ENCODE measurements at regions not wholly inside any gene's neighbourhood (a gene's known extent, or its start where the extent isn't known, plus 50 kb on each side); places are given as distances from the start of the nearest gene placed in this dataset.

DNA sequence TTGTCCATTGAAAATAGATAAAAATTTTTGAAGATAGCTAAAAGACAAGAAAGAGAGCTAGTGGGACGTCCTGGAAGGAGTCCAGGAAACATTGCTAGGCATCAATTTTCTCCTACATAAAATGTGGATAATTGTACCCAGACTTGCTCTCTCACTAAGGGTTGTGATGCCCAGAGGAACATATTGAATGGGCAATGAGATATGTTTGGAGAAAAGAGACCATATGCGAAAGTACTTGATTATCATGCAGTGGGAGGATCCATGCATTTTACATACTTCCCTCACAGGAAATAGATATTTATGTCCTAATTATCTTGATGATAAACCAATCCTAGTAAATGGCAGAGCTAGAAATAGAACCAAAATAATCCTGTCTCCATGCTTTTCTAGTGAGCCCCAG is 108.4 kb upstream of the TNR start:
- H3K4me1 Mint-ChIP-seq (ENCODE audit: unreplicated experiment), result no peaks in the 10 kb centered on the region
- H3K27ac Mint-ChIP-seq (ENCODE audit: unreplicated experiment), result no peak overlapping the region
- H3K36me3 Mint-ChIP-seq (ENCODE audit: unreplicated experiment), result no peaks in the 10 kb centered on the region
- peaks cover 13% of the 10 kb centered on the region for H3K27me3 Mint-ChIP-seq (ENCODE audit: unreplicated experiment)
- TF ChIP-seq, protein P1, sequence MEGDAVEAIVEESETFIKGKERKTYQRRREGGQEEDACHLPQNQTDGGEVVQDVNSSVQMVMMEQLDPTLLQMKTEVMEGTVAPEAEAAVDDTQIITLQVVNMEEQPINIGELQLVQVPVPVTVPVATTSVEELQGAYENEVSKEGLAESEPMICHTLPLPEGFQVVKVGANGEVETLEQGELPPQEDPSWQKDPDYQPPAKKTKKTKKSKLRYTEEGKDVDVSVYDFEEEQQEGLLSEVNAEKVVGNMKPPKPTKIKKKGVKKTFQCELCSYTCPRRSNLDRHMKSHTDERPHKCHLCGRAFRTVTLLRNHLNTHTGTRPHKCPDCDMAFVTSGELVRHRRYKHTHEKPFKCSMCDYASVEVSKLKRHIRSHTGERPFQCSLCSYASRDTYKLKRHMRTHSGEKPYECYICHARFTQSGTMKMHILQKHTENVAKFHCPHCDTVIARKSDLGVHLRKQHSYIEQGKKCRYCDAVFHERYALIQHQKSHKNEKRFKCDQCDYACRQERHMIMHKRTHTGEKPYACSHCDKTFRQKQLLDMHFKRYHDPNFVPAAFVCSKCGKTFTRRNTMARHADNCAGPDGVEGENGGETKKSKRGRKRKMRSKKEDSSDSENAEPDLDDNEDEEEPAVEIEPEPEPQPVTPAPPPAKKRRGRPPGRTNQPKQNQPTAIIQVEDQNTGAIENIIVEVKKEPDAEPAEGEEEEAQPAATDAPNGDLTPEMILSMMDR (IDR thresholded peaks at IDR 0.05), result no peak
- H3K4me3 Mint-ChIP-seq (ENCODE audit: unreplicated experiment), result no peak overlapping the region
- no peaks in the 10 kb centered on the region for H3K9me3 Mint-ChIP-seq (ENCODE audit: unreplicated experiment)
- no peak for DNase-seq (ENCODE audit: extremely low spot score, unreplicated experiment)

DNA sequence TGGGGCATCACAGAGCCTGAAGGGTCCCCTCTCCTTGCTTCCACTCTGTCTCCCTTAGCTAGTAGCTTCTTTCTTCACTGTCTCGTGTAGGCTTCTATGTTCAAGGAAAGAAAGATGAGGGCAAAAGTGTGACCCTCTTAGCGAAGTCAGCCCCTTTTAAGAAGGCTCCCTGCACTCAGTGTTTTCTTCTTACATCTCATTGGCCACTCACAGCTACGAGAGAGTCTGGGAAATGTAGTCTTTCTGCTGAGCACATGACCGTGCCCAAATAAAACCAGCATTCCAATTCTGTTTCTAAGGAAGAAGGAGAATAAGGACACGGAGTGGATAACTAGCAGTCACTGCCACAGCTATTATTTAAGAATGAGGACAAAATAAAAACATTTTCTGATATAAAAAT is 104.9 kb upstream of the TNR start:
- H3K4me1 Mint-ChIP-seq (ENCODE audit: unreplicated experiment), result no peaks in the 10 kb centered on the region
- no peak for DNase-seq (ENCODE audit: extremely low spot score, unreplicated experiment)
- no peak overlapping the region for H3K4me3 Mint-ChIP-seq (ENCODE audit: unreplicated experiment)
- TF ChIP-seq, protein P1 (IDR thresholded peaks at IDR 0.05), result no peak
- H3K27ac Mint-ChIP-seq (ENCODE audit: unreplicated experiment), result no peak overlapping the region
- H3K9me3 Mint-ChIP-seq (ENCODE audit: unreplicated experiment), result no peaks in the 10 kb centered on the region
- H3K27me3 Mint-ChIP-seq (ENCODE audit: unreplicated experiment), result peaks cover 9% of the 10 kb centered on the region
- H3K36me3 Mint-ChIP-seq (ENCODE audit: unreplicated experiment), result no peaks in the 10 kb centered on the region

DNA sequence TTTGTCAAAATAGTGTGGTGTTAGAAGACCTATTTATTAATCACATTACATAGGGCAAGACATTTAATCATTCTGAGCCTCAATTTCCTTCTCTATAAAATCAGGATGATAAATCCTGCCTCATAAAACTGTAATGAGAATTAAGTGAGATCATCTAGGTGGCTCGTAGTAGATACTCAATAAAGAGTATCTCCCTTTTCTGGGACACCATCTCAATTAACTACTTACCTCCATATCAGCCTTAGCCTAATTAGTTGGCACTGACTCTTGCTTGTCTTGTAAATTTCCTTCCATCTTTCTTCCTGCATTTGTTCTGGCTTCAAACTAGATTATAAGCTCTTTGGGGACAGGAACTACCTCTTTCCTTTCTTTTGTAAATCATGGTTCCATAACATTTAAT is 102.6 kb upstream of the TNR start:
- H3K9me3 Mint-ChIP-seq (ENCODE audit: unreplicated experiment), result no peaks in the 10 kb centered on the region
- H3K4me1 Mint-ChIP-seq (ENCODE audit: unreplicated experiment), result no peaks in the 10 kb centered on the region
- no peak overlapping the region for H3K4me3 Mint-ChIP-seq (ENCODE audit: unreplicated experiment)
- H3K27ac Mint-ChIP-seq (ENCODE audit: unreplicated experiment), result no peak overlapping the region
- H3K27me3 Mint-ChIP-seq (ENCODE audit: unreplicated experiment), result peaks cover 22% of the 10 kb centered on the region
- DNase-seq (ENCODE audit: extremely low spot score, unreplicated experiment), result no peak
- TF ChIP-seq, protein P1 (IDR thresholded peaks at IDR 0.05), result no peak
- no peaks in the 10 kb centered on the region for H3K36me3 Mint-ChIP-seq (ENCODE audit: unreplicated experiment)

DNA sequence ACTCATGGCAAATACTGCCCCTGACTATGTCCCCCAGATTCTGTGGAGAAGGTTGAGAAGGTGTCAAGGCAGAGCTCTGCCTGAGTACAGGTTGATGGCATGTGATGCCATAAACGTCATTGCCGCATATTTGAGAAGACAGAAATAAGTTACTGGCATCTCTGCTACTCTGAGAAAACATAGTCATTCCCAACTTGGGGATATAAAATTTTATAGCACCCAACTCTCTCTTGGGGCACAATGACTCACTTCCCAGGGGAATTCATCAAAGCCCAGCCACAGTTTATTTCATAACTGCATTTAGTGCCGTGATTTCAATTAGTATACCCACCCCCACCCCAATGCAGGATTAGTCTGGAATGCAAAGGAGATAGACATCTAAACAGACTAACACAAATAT is 101.9 kb upstream of the TNR start:
- Mint-ChIP-seq H3K4me1 (ENCODE audit: unreplicated experiment) (no peaks in the 10 kb centered on the region), H3K4me3 (ENCODE audit: unreplicated experiment) (no peak overlapping the region), H3K27ac (ENCODE audit: unreplicated experiment) (no peak overlapping the region), H3K36me3 (ENCODE audit: unreplicated experiment) (no peaks in the 10 kb centered on the region), H3K27me3 (ENCODE audit: unreplicated experiment) (peaks cover 24% of the 10 kb centered on the region), H3K9me3 (ENCODE audit: unreplicated experiment) (no peaks in the 10 kb centered on the region)
- TF ChIP-seq, protein P1 (IDR thresholded peaks at IDR 0.05), result no peak
- no peak for DNase-seq (ENCODE audit: extremely low spot score, unreplicated experiment)

DNA sequence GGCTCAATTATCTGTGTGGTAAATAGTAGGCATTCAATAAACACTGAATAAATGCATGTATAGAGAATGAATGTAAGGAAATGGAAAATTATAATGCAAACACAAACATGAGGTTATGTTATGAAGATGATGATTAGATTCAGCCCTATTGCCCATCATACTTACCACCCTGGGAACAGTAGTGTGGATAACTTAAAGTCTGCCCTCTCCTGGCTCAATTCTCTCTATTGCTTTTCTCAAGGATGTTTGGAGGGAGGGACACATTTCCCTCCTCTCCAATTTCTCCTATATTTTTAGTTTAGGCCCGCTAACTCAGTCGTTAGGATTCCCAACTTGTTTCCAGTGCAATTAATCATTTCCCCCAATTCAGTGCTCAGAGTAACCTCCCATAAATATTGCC is 101.5 kb upstream of the TNR start:
- Mint-ChIP-seq H3K4me3 (ENCODE audit: unreplicated experiment) (no peak overlapping the region), H3K36me3 (ENCODE audit: unreplicated experiment) (no peaks in the 10 kb centered on the region), H3K4me1 (ENCODE audit: unreplicated experiment) (no peaks in the 10 kb centered on the region), H3K27me3 (ENCODE audit: unreplicated experiment) (peaks cover 27% of the 10 kb centered on the region), H3K9me3 (ENCODE audit: unreplicated experiment) (no peaks in the 10 kb centered on the region), H3K27ac (ENCODE audit: unreplicated experiment) (no peak overlapping the region)
- no peak for DNase-seq (ENCODE audit: extremely low spot score, unreplicated experiment)
- TF ChIP-seq, protein P1 (IDR thresholded peaks at IDR 0.05), result no peak

All from osteocyte (in vitro differentiated cells).